Astrocyte of the cerebellum (primary cell): ENCODE measurements at regions not wholly inside any gene's neighbourhood (a gene's known extent, or its start where the extent isn't known, plus 50 kb on each side); places are given as distances from the start of the nearest gene placed in this dataset.
"Not testable (repeated sequence)": the region's sequence is repeated elsewhere in the genome, so short reads cannot be mapped to it uniquely, and the experiment has no call there.

Experiments
- DNase-seq: peaks from one replicate; pipeline ENCODE4 v3.0.0-alpha.2; 2011; ENCODE audit warnings: low read depth
- H3K4me3 ChIP-seq: 2 replicates; pipeline ENCODE4 v1.5.1; 2011; ENCODE audit warnings: mild to moderate bottlenecking, low read depth, low read length, moderate library complexity
- CTCF ChIP-seq: IDR thresholded peaks from 2 replicates; pipeline ENCODE4 v1.5.1; 2012; ENCODE audit warnings: low read length, low read depth, moderate library complexity, mild to moderate bottlenecking; ENCODE audit errors: missing control alignments
- in situ Hi-C: cut with HindIII; loops from 2 replicates; pipeline ENCODE4 v1.10.0; 2017; ENCODE audit warnings: low sequenced_read_pairs

- in situ Hi-C loops, DNase-seq: not testable (repeated sequence)
Observed at GRCh38 chr21:13969853-13970252, 240.9 kb downstream of the LIPI start.

GRCh38 chr21:13969002-13969401 is 241.8 kb downstream of the LIPI start:
- DNase-seq, in situ Hi-C loops, H3K4me3 ChIP-seq: not testable (repeated sequence)

More at GRCh38 chr21:13969853-13970252, 240.9 kb downstream of the LIPI start:
- H3K4me3 ChIP-seq = not testable (repeated sequence)

GRCh38 chr21:13963259-13963658 is 247.5 kb downstream of the LIPI start:
- in situ Hi-C loops, H3K4me3 ChIP-seq, DNase-seq: not testable (repeated sequence)

GRCh38 chr21:13937236-13937635 is 273.5 kb downstream of the LIPI start:
- no peak overlapping the region for H3K4me3 ChIP-seq
- TF ChIP-seq CTCF = no peak
- DNase-seq = no peak
- in situ Hi-C loops = no loop called here

- in situ Hi-C loops, H3K4me3 ChIP-seq, DNase-seq: not testable (repeated sequence)
Observed at GRCh38 chr21:13936033-13936937, 274.5 kb downstream of the LIPI start.

GRCh38 chr21:13935396-13936032 is 275.2 kb downstream of the LIPI start:
- DNase-seq, H3K4me3 ChIP-seq, in situ Hi-C loops: not testable (repeated sequence)

- DNase-seq, in situ Hi-C loops, H3K4me3 ChIP-seq: not testable (repeated sequence)
Observed at GRCh38 chr21:13934887-13935342, 275.8 kb downstream of the LIPI start.

- in situ Hi-C loops, H3K4me3 ChIP-seq, DNase-seq: not testable (repeated sequence)
Observed at GRCh38 chr21:13923175-13923574, 287.6 kb downstream of the LIPI start.

GRCh38 chr21:13921455-13921854 is 289.3 kb downstream of the LIPI start:
- DNase-seq, H3K4me3 ChIP-seq, in situ Hi-C loops: not testable (repeated sequence)

GRCh38 chr21:13907385-13907784 is 297.8 kb downstream of the POTED start:
- in situ Hi-C loops, H3K4me3 ChIP-seq, DNase-seq: not testable (repeated sequence)

- in situ Hi-C loops, DNase-seq, H3K4me3 ChIP-seq: not testable (repeated sequence)
Observed at GRCh38 chr21:13896596-13897247, 287.1 kb downstream of the POTED start.

GRCh38 chr21:13893617-13894016 is 284.0 kb downstream of the POTED start:
- in situ Hi-C loops, H3K4me3 ChIP-seq, DNase-seq: not testable (repeated sequence)

- in situ Hi-C loops, DNase-seq, H3K4me3 ChIP-seq: not testable (repeated sequence)
Observed at GRCh38 chr21:13893025-13893424, 283.4 kb downstream of the POTED start.

- in situ Hi-C loops, DNase-seq, H3K4me3 ChIP-seq: not testable (repeated sequence)
Observed at GRCh38 chr21:13892146-13892751, 282.7 kb downstream of the POTED start.

GRCh38 chr21:13889176-13889575 is 279.6 kb downstream of the POTED start:
- H3K4me3 ChIP-seq, DNase-seq, in situ Hi-C loops: not testable (repeated sequence)
